OCI-LY7 (cell line): ENCODE measurements at regions not wholly inside any gene's neighbourhood (a gene's known extent, or its start where the extent isn't known, plus 50 kb on each side); places are given as distances from the start of the nearest gene placed in this dataset.

Experiments
- BruUV-seq: library from RNA; stranded (reverse); fragments of 400-500 nt; replicated peaks from 2 replicates; lab custom pipeline; 2021; lab: Mats Ljungman, UMichigan
- CTCF ChIA-PET: fragments of 300-600 bp; sonication (Branson Sonifier 250); formaldehyde crosslinking; loops from one replicate; lab custom pipeline; 2022; ENCODE audit warnings: antibody characterized with exemption; ENCODE audit not compliant: unreplicated experiment; lab: Charles Lee
- POLR2A ChIA-PET: fragments of 300-600 bp; sonication (Branson Sonifier 250); formaldehyde crosslinking; loops from one replicate; lab custom pipeline; 2022; ENCODE audit warnings: antibody characterized with exemption; lab: Charles Lee
- DNase-seq: peaks from one replicate; pipeline ENCODE4 v3.0.0-alpha.2; 2015; ENCODE audit warnings: low spot score
- H2AFZ ChIP-seq: fragments of 200-600 bp; sonication (generic), shearing (Covaris generic); 2 replicates; pipeline ENCODE4 v1.6.1; 2014; ENCODE audit warnings: mild to moderate bottlenecking, antibody characterized with exemption, low read length, moderate library complexity
- H3K27ac ChIP-seq: fragments of 200-600 bp; sonication (generic); 2 replicates; pipeline ENCODE4 v1.5.1; 2014; ENCODE audit warnings: mixed run types, low read depth, mild to moderate bottlenecking, moderate library complexity, low read length, inconsistent platforms; ENCODE audit not compliant: poor library complexity, severe bottlenecking
- H3K36me3 ChIP-seq: fragments of 200-600 bp; sonication (generic); 2 replicates; pipeline ENCODE4 v1.6.1; 2014; ENCODE audit warnings: mild to moderate bottlenecking, antibody characterized with exemption, low read length, moderate library complexity, mixed read lengths; ENCODE audit not compliant: insufficient read depth
- H3K4me1 ChIP-seq: fragments of 200-600 bp; sonication (generic); 2 replicates; pipeline ENCODE4 v1.5.1; 2014; ENCODE audit warnings: mild to moderate bottlenecking, low read length; ENCODE audit not compliant: insufficient read depth, poor library complexity, severe bottlenecking
- H3K4me2 ChIP-seq: fragments of 200-600 bp; sonication (generic); 2 replicates; pipeline ENCODE4 v1.6.1; 2014; ENCODE audit warnings: mild to moderate bottlenecking, low read length
- H3K4me3 ChIP-seq: fragments of 200-600 bp; sonication (generic); 2 replicates; pipeline ENCODE4 v1.5.1; 2014; ENCODE audit warnings: mild to moderate bottlenecking, low read depth, low read length; ENCODE audit not compliant: poor library complexity, severe bottlenecking
- H3K79me2 ChIP-seq: fragments of 200-600 bp; sonication (generic); 2 replicates; pipeline ENCODE4 v1.6.1; 2016; ENCODE audit warnings: low read depth, mild to moderate bottlenecking, low read length, moderate library complexity, mixed read lengths; ENCODE audit not compliant: insufficient read depth
- H3K9me2 ChIP-seq: fragments of 200-600 bp; sonication (generic); 2 replicates; pipeline ENCODE4 v1.6.1; 2016; ENCODE audit warnings: mild to moderate bottlenecking, low read length, mixed read lengths; ENCODE audit not compliant: insufficient read depth
- H3K9me3 ChIP-seq: fragments of 200-600 bp; sonication (generic); 2 replicates; pipeline ENCODE4 v1.6.1; 2014; ENCODE audit warnings: mild to moderate bottlenecking, mixed run types, low read length, mixed read lengths
- H4K20me1 ChIP-seq: fragments of 200-600 bp; sonication (generic); 2 replicates; pipeline ENCODE4 v1.6.1; 2014; ENCODE audit warnings: mild to moderate bottlenecking, antibody characterized with exemption, low read length, moderate library complexity, mixed read lengths; ENCODE audit not compliant: insufficient read depth
- EZH2phosphoT487 ChIP-seq: fragments of 200-600 bp; sonication (generic); IDR thresholded peaks from 2 replicates; pipeline ENCODE4 v1.6.1; 2018; ENCODE audit warnings: low read depth, borderline replicate concordance, mild to moderate bottlenecking, mixed run types, antibody characterized with exemption, low read length, moderate library complexity, mixed read lengths
- intact Hi-C: fragments of 100-400 bp; cut with micrococcal nuclease; formaldehyde crosslinking; loops from one replicate; pipeline ENCODE4 v1.10.0; 2022; ENCODE audit not compliant: unreplicated experiment
- TF ChIP-seq, protein P1 (sequence below): fragments of 200-600 bp; sonication (generic); conservative IDR thresholded peaks from 2 replicates; pipeline ENCODE4 v1.5.1; 2014; ENCODE audit warnings: mild to moderate bottlenecking, antibody characterized with exemption, low read length, moderate library complexity, mixed read lengths

DNA sequence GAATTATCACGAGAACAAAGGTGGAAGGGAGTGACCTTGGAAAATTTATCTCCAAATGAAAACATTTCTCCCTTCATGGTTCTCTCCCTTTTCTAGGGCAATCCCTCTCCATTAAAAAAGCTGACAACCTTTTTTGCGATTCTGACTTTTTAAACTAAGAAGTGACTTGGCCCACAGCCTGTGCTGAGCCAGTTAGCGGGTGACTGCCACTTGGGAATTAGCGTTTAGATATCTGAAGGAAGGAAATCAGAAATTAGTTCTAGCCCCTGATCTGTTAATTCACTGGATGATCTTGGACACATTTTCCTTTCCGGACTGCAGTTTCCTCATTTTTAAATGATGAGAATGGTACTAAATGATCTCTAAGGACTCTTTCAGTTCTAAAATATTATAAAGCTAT, 245.0 kb downstream of the FBXO8 start:
- H3K27ac ChIP-seq, result no peak overlapping the region
- H3K9me3 ChIP-seq, result no peaks in the 10 kb centered on the region
- ChIA-PET POLR2A (no interaction called here), CTCF (no interaction called here)
- no peaks in the 10 kb centered on the region for H3K79me2 ChIP-seq
- BruUV-seq, result no TSS peak
- no peaks in the 10 kb centered on the region for H3K9me2 ChIP-seq
- H3K4me1 ChIP-seq, result no peaks in the 10 kb centered on the region
- no peak for DNase-seq
- no peaks in the 10 kb centered on the region for H4K20me1 ChIP-seq
- H2AFZ ChIP-seq, result no peak overlapping the region
- H3K4me2 ChIP-seq, result no peak overlapping the region
- no peak overlapping the region for H3K4me3 ChIP-seq
- TF ChIP-seq, protein P1, sequence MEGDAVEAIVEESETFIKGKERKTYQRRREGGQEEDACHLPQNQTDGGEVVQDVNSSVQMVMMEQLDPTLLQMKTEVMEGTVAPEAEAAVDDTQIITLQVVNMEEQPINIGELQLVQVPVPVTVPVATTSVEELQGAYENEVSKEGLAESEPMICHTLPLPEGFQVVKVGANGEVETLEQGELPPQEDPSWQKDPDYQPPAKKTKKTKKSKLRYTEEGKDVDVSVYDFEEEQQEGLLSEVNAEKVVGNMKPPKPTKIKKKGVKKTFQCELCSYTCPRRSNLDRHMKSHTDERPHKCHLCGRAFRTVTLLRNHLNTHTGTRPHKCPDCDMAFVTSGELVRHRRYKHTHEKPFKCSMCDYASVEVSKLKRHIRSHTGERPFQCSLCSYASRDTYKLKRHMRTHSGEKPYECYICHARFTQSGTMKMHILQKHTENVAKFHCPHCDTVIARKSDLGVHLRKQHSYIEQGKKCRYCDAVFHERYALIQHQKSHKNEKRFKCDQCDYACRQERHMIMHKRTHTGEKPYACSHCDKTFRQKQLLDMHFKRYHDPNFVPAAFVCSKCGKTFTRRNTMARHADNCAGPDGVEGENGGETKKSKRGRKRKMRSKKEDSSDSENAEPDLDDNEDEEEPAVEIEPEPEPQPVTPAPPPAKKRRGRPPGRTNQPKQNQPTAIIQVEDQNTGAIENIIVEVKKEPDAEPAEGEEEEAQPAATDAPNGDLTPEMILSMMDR, result no peak
- no peak for TF ChIP-seq EZH2phosphoT487
- H3K36me3 ChIP-seq, result no peaks in the 10 kb centered on the region
- intact Hi-C loops, result no loop called here

DNA sequence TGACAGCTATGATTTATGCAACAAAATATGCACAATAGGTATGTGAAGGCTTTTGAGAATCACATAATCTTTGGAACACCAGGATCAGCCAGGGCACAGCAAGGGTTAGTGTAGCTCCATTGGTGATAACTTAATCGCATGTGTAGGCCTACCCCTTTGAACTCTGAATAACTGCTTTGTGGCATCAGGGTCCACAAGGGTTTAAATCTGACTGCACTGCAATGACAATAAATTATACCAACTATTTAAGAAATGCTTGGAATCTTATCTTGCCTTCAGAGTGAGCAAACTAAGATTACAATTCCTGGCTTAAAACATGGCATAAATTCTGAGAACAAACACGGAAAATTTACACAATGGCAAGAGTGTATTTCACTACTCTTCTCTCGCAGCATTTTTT, 245.8 kb downstream of the FBXO8 start:
- ChIA-PET CTCF (no interaction called here), POLR2A (interaction anchor here (0.7 kb wide), 1 partner anchor 38 kb away, joined by 3 read pairs; no protein-coding TSS in a partner anchor)
- no peak overlapping the region for H2AFZ ChIP-seq
- H3K79me2 ChIP-seq, result no peaks in the 10 kb centered on the region
- DNase-seq, result no peak
- no peaks in the 10 kb centered on the region for H3K4me1 ChIP-seq
- BruUV-seq, result no TSS peak
- intact Hi-C loops, result no loop called here
- no peaks in the 10 kb centered on the region for H3K9me3 ChIP-seq
- no peaks in the 10 kb centered on the region for H3K36me3 ChIP-seq
- TF ChIP-seq EZH2phosphoT487, result no peak
- TF ChIP-seq, protein P1, result no peak
- H3K4me3 ChIP-seq, result no peak overlapping the region
- no peak overlapping the region for H3K4me2 ChIP-seq
- H4K20me1 ChIP-seq, result no peaks in the 10 kb centered on the region
- H3K9me2 ChIP-seq, result no peaks in the 10 kb centered on the region
- H3K27ac ChIP-seq, result no peak overlapping the region

DNA sequence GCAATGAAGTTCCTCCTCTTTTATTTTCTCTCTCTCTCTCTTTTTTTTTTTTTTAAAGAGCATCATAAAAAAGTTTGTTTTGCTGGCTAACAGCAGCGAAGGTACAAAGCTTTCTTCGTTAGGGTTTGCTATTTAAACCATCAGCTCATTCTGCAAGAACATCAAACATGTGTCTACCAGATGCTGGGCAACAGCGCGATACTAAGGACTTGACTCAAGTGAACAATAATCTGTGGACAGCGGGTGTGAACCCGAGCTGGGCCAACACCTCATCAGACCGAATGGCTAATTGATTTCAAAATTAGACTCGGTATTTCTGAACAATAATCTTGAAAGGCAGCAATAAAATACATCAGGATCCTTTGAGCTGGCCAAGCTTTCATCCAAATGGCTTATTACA, 246.4 kb downstream of the FBXO8 start:
- no peaks in the 10 kb centered on the region for H3K36me3 ChIP-seq
- intact Hi-C loops, result no loop called here
- no peaks in the 10 kb centered on the region for H3K9me3 ChIP-seq
- no peak overlapping the region for H3K4me2 ChIP-seq
- H2AFZ ChIP-seq, result no peak overlapping the region
- BruUV-seq, result no TSS peak
- ChIA-PET CTCF (no interaction called here), POLR2A (interaction anchor here (0.7 kb wide), 2 partner anchors 39 to 322 kb away, joined by 3 read pairs; no protein-coding TSS in a partner anchor)
- H3K4me3 ChIP-seq, result no peak overlapping the region
- H4K20me1 ChIP-seq, result no peaks in the 10 kb centered on the region
- H3K4me1 ChIP-seq, result no peaks in the 10 kb centered on the region
- no peak for DNase-seq
- TF ChIP-seq EZH2phosphoT487, result no peak
- TF ChIP-seq, protein P1, result no peak
- H3K79me2 ChIP-seq, result no peaks in the 10 kb centered on the region
- no peaks in the 10 kb centered on the region for H3K9me2 ChIP-seq
- H3K27ac ChIP-seq, result no peak overlapping the region
